Heart left ventricle (tissue), 13 donors: ENCODE measurements at regions not wholly inside any gene's neighbourhood (a gene's known extent, or its start where the extent isn't known, plus 50 kb on each side); places are given as distances from the start of the nearest gene placed in this dataset.

Experiments used
- POLR2A ChIP-seq, 2 donors: fragments of 450-650 bp; IDR thresholded peaks; one replicate each; pipeline ENCODE4 v1.6.1; 2017; ENCODE audit warnings: antibody characterized with exemption in 2 of 2, mild to moderate bottlenecking in 2 of 2, moderate library complexity in 2 of 2
- TF ChIP-seq, protein P1 (sequence below), 12 donors: fragments of 200-600 bp; sonication (generic) in 4 of 12; IDR thresholded peaks; one replicate each; pipeline versions ENCODE4 v1.5.0 to v1.8.0; 2018 to 2022; ENCODE audit warnings: antibody characterized with exemption in 12 of 12, mild to moderate bottlenecking in 5 of 12
- donor health status: ischemic (EF 13 %, LVEDD 7.1; RV severe dilation, severe dysfunction).
- donor health status: DM: no; HTN: yes; CAD: no.
- donor health status: DM: no; HTN: no; CAD: no.
- donor health status: ischemic (EF 25% LVEDD 6.9; RV normal size, moderate dysfunction).
- donor health status: ischemic (EF 25% LVEDD 5.7; RV mildly dilated, moderate dysfunction).
- donor health status: ischemic (EF 35%, LVEDD 5.7; RV mildly dilated, moderate dysfunction).
- donor health status: nonischemic (EF 11% LVEDD 7.7; RV severe dilation, severe dysfunction).
- donor health status: DM: yes; HTN: yes; CAD: no.
- donor health status: PGD.
- donor health status: ischemic (EF 29% LVEDD 5.4; RV normal size, mild dysfunction).
- donor health status: nonischemic (EF 23%, LVEDD 6.1; RV moderate dilation, normal function).

DNA sequence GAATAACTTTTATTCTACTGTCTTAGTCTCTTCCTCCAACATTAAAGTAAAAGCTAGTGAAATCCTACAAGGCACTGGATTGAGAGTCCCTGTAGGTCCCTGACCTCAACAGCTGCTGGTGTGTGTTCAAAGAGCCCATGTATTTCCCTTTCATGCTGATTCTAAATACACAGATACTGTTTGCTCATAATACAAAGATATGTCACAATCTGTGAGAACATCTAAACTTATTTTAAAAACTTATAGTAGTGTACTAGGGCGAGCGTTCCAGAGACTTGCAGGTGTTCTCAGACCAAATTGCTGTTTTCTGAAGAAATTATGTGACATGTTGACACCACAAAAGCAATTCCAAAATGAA, 145.9 kb upstream of the LIPC start:
- TF ChIP-seq, protein P1, sequence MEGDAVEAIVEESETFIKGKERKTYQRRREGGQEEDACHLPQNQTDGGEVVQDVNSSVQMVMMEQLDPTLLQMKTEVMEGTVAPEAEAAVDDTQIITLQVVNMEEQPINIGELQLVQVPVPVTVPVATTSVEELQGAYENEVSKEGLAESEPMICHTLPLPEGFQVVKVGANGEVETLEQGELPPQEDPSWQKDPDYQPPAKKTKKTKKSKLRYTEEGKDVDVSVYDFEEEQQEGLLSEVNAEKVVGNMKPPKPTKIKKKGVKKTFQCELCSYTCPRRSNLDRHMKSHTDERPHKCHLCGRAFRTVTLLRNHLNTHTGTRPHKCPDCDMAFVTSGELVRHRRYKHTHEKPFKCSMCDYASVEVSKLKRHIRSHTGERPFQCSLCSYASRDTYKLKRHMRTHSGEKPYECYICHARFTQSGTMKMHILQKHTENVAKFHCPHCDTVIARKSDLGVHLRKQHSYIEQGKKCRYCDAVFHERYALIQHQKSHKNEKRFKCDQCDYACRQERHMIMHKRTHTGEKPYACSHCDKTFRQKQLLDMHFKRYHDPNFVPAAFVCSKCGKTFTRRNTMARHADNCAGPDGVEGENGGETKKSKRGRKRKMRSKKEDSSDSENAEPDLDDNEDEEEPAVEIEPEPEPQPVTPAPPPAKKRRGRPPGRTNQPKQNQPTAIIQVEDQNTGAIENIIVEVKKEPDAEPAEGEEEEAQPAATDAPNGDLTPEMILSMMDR (IDR thresholded peaks at IDR 0.05), result no peak
- TF ChIP-seq POLR2A (IDR thresholded peaks at IDR 0.05), result no peak
